ENCODE measurements at regions not wholly inside any gene's neighbourhood (a gene's known extent, or its start where the extent isn't known, plus 50 kb on each side); places are given as distances from the start of the nearest gene placed in this dataset.

- TF ChIP-seq HDAC6 (IDR thresholded peaks at IDR 0.05; ENCODE audit: unreplicated experiment), result no peak
- no peak for TF ChIP-seq CBX5 (IDR thresholded peaks at IDR 0.05; ENCODE audit: low read depth)
- TF ChIP-seq PKNOX1 (IDR thresholded peaks at IDR 0.05), result no peak
- TF ChIP-seq ZBED1 (IDR thresholded peaks at IDR 0.05; ENCODE audit: borderline replicate concordance), result no peak
- TF ChIP-seq ELK1 (IDR thresholded peaks at IDR 0.05; ENCODE audit: low read depth, low read length), result no peak
- TF ChIP-seq HDGF (IDR thresholded peaks at IDR 0.05), result no peak
- no peak for TF ChIP-seq BHLHE40 (IDR thresholded peaks at IDR 0.05; ENCODE audit: borderline replicate concordance in 1 of 2, low read depth in 2 of 2, low read length in 1 of 2)
- no peak for TF ChIP-seq IRF4 (IDR thresholded peaks at IDR 0.05; ENCODE audit: low read depth, low read length)
- TF ChIP-seq CUX1 (IDR thresholded peaks at IDR 0.05; ENCODE audit: insufficient replicate concordance, low read depth, low read length), result no peak
- no peak for TF ChIP-seq POLR2AphosphoS2 (IDR thresholded peaks at IDR 0.05; ENCODE audit: low read depth, low read length)
- no peak for TF ChIP-seq ZNF217 (IDR thresholded peaks at IDR 0.05)
- TF ChIP-seq SUZ12 (IDR thresholded peaks at IDR 0.05; ENCODE audit: unreplicated experiment), result no peak
- TF ChIP-seq ZNF687 (IDR thresholded peaks at IDR 0.05), result no peak
Measured at GRCh38 chr5:60149081-60149480, 255.6 kb upstream of the PDE4D start (continued).
